ENCODE measurements at regions not wholly inside any gene's neighbourhood (a gene's known extent, or its start where the extent isn't known, plus 50 kb on each side); places are given as distances from the start of the nearest gene placed in this dataset.
A peak's percentile ranks its signal among the peaks of the same experiment; 100 is the strongest.

GRCh38 chr3:5798809-5799208 is 611.3 kb downstream of the EDEM1 start:
- no peaks in the 10 kb centered on the region for H3K79me2 ChIP-seq (ENCODE audit: control insufficient read depth, insufficient read depth, low read length)
- H3K4me3 ChIP-seq: no peak overlapping the region
- ChIA-PET POLR2A (no interaction called here), CTCF (ENCODE audit: low intra/inter-chr PET ratio) (no interaction called here)
- BruUV-seq (replicated peaks): no TSS peak
- H3K9me3 ChIP-seq (replicated peaks; ENCODE audit: control insufficient read depth, insufficient read depth, low read depth, low read length): no peaks in the 10 kb centered on the region
- intact Hi-C loops (cut with micrococcal nuclease): loop anchor here (5.0 kb wide), 1 partner anchor 372 kb away; no protein-coding TSS in a partner anchor
- H3K4me2 ChIP-seq (ENCODE audit: insufficient read depth, low read length): no peak overlapping the region
- H3K27me3 ChIP-seq (ENCODE audit: control insufficient read depth in 2 of 2, insufficient read depth in 2 of 2, low read length in 2 of 2): no peaks in the 10 kb centered on the region
- no peak overlapping the region for H3K27ac ChIP-seq (ENCODE audit: extremely low read depth, low read depth, low read length)
- no peaks in the 10 kb centered on the region for H3K9me1 ChIP-seq (ENCODE audit: control insufficient read depth, insufficient read depth, low read length)
- H2AFZ ChIP-seq (ENCODE audit: low read depth, low read length): no peak overlapping the region
- no peak for ATAC-seq
- no peaks in the 10 kb centered on the region for H3K4me1 ChIP-seq (replicated peaks in 1 of 2; ENCODE audit: control insufficient read depth in 2 of 2, insufficient read depth in 2 of 2, low read length in 2 of 2)
- H3K36me3 ChIP-seq (ENCODE audit: control insufficient read depth, insufficient read depth, low read length): no peaks in the 10 kb centered on the region
- no peak overlapping the region for H3K9ac ChIP-seq (ENCODE audit: insufficient read depth in 1 of 2, low read depth in 2 of 2, low read length in 2 of 2)
- 57% methylated on average over 2 of the region's 2 CpGs for WGBS (ENCODE audit: insufficient coverage, low coverage, missing lambda C conversion rate)
- in situ Hi-C loops (cut with MboI): no loop called here
- FAIRE-seq: no peak
- no peaks in the 10 kb centered on the region for H4K20me1 ChIP-seq (replicated peaks; ENCODE audit: control insufficient read depth, insufficient read depth, low read length)
- DNase-seq (ENCODE audit: extremely low read depth in 1 of 4, low spot score in 3 of 4): no peak
- no peak for TF ChIP-seq ZFP91 (CRISPR knock-in tag; IDR thresholded peaks at IDR 0.05)
- TF ChIP-seq KDM2B (CRISPR knock-in tag; IDR thresholded peaks at IDR 0.05): no peak
- TF ChIP-seq PTBP1 (IDR thresholded peaks at IDR 0.05; ENCODE audit: low read depth, low read length): no peak
- TF ChIP-seq ZNF592 (IDR thresholded peaks at IDR 0.05): no peak
- TF ChIP-seq ATF7 (IDR thresholded peaks at IDR 0.05): peak; percentile 43; the same call in 1 of the 2 replicates
- no peak for TF ChIP-seq ZNF518B (CRISPR knock-in tag; IDR thresholded peaks at IDR 0.05)
- TF ChIP-seq JUND (IDR thresholded peaks at IDR 0.05; ENCODE audit: borderline replicate concordance, low read depth, low read length): peak; percentile 53; the same call in 1 of the 2 replicates
- no peak for TF ChIP-seq JUND (tag; IDR thresholded peaks at IDR 0.05; ENCODE audit: borderline replicate concordance, low read depth, low read length)
- no peak for TF ChIP-seq FOXM1 (IDR thresholded peaks at IDR 0.05; ENCODE audit: low read depth)
- TF ChIP-seq FOXM1 (CRISPR knock-in tag; IDR thresholded peaks at IDR 0.05; ENCODE audit: low read depth): no peak
- 0 out of 2 replicates have a peak, but pooled peaks have one; percentile 52 for TF ChIP-seq FOSL1 (tag; conservative IDR thresholded peaks at IDR 0.05)
- peak; percentile 77 for TF ChIP-seq ATF3 (IDR thresholded peaks at IDR 0.05)
- TF ChIP-seq ATF3 (CRISPR knock-in tag; conservative IDR thresholded peaks at IDR 0.05): no peak
- no peak for TF ChIP-seq TSC22D4 (tag; IDR thresholded peaks at IDR 0.05)
